GM12878 (cell line): ENCODE measurements at regions not wholly inside any gene's neighbourhood (a gene's known extent, or its start where the extent isn't known, plus 50 kb on each side); places are given as distances from the start of the nearest gene placed in this dataset.

Experiments
- BCL3 ChIP-seq: IDR thresholded peaks from 2 replicates; pipeline ENCODE4 v1.6.1; 2011; ENCODE audit warnings: borderline replicate concordance, low read depth, mild to moderate bottlenecking, moderate library complexity, low read length; ENCODE audit not compliant: insufficient read depth, poor library complexity, severe bottlenecking
- ETV6 ChIP-seq, 2 experiments: fragments of 450-650 bp in 1 of 2; IDR thresholded peaks in 1 of 2; conservative IDR thresholded peaks in 1 of 2; 2 replicates each; pipeline ENCODE4 v1.6.1; 2014; ENCODE audit warnings: antibody characterized with exemption in 1 of 2, borderline replicate concordance in 1 of 2, low read depth in 1 of 2, mild to moderate bottlenecking in 1 of 2, moderate library complexity in 1 of 2
- IRF5 ChIP-seq: fragments of 450-650 bp; IDR thresholded peaks from 2 replicates; pipeline ENCODE4 v1.6.1; 2017; ENCODE audit warnings: borderline replicate concordance
- JUND ChIP-seq: IDR thresholded peaks from 2 replicates; pipeline ENCODE4 v1.6.1; 2012; ENCODE audit warnings: low read depth, mild to moderate bottlenecking, low read length, improper control_type of control experiment, moderate library complexity
- MXI1 ChIP-seq: fragments of 150-350 bp; IDR thresholded peaks from 2 replicates; pipeline ENCODE4 v1.6.1; 2011; ENCODE audit warnings: low read depth, mild to moderate bottlenecking, inconsistent platforms, low read length, improper control_type of control experiment
- MYB ChIP-seq: fragments of 150-350 bp; IDR thresholded peaks from 2 replicates; pipeline ENCODE4 v1.6.1; 2014; ENCODE audit warnings: mild to moderate bottlenecking, low read depth, low read length, borderline replicate concordance
- NFYB ChIP-seq: IDR thresholded peaks from 2 replicates; pipeline ENCODE4 v1.6.1; 2011; ENCODE audit warnings: low read depth, mild to moderate bottlenecking, low read length, improper control_type of control experiment, moderate library complexity; ENCODE audit not compliant: insufficient read depth
- RELB ChIP-seq: fragments of 450-650 bp; IDR thresholded peaks from 2 replicates; pipeline ENCODE4 v1.6.1; 2017; ENCODE audit warnings: low read depth, mild to moderate bottlenecking, moderate library complexity
- YY1 ChIP-seq: IDR thresholded peaks from 2 replicates; pipeline ENCODE4 v1.6.1; 2011; ENCODE audit warnings: low read depth, mild to moderate bottlenecking, low read length
- ZNF592 ChIP-seq: fragments of 450-650 bp; IDR thresholded peaks from 2 replicates; pipeline ENCODE4 v1.6.1; 2017; ENCODE audit warnings: mild to moderate bottlenecking, moderate library complexity
- ZNF687 ChIP-seq: fragments of 450-650 bp; IDR thresholded peaks from 2 replicates; pipeline ENCODE4 v1.6.1; 2017; ENCODE audit warnings: mild to moderate bottlenecking, moderate library complexity

- TF ChIP-seq ZNF592 (no peak), IRF5 (no peak), NFYB (0 out of 2 replicates have a peak, but pooled peaks have one; percentile 5), RELB (peak; percentile 92), ETV6 (conservative IDR thresholded peaks at IDR 0.05 in 1 of 2, IDR thresholded peaks at IDR 0.05 in 1 of 2; ENCODE audit: borderline replicate concordance in 1 of 2, low read depth in 1 of 2) (peak in 1 of 2 experiments; percentile 80; a peak in 2 of 4 replicates), YY1 (peak; percentile 59; the same call in 1 of the 2 replicates), BCL3 (peak; percentile 73), JUND (no peak), MXI1 (peak; percentile 52; the same call in 1 of the 2 replicates), MYB (peak; percentile 36; the same call in 1 of the 2 replicates), ZNF687 (peak; percentile 91)
These were observed 145.5 kb upstream of the MAP3K1 start (continued) for GRCh38 chr5:56669534-56670483.
